ENCODE measurements at regions not wholly inside any gene's neighbourhood (a gene's known extent, or its start where the extent isn't known, plus 50 kb on each side); places are given as distances from the start of the nearest gene placed in this dataset.

GRCh38 chr11:82239498-82239897, 494.2 kb downstream of the FAM181B start:
- H3K9me3 ChIP-seq (ENCODE audit: control insufficient read depth, low read length) = no peaks in the 10 kb centered on the region
- no peak overlapping the region for H3K9ac ChIP-seq (ENCODE audit: extremely low read depth, low read length, poor library complexity, severe bottlenecking)
- Mint-ChIP-seq H3K9me3 (peaks cover 4% of the 10 kb centered on the region), H3K27me3 (ENCODE audit: insufficient read depth) (no peaks in the 10 kb centered on the region), H3K4me3 (no peak overlapping the region), H3K27ac (no peak overlapping the region), H3K4me1 (no peaks in the 10 kb centered on the region), H3K36me3 (ENCODE audit: low read depth) (no peaks in the 10 kb centered on the region)
- H3K4me3 ChIP-seq (ENCODE audit: low read length) = no peak overlapping the region
- DNase-seq = no peak
- H3K36me3 ChIP-seq (ENCODE audit: control insufficient read depth, insufficient read depth, low read length) = no peaks in the 10 kb centered on the region
- H3K4me1 ChIP-seq (ENCODE audit: control insufficient read depth, insufficient read depth, low read length) = no peaks in the 10 kb centered on the region
- H3K27ac ChIP-seq (ENCODE audit: low read depth, low read length) = no peak overlapping the region
- 93 to 96% methylated on average over 4 to 5 of the region's 5 CpGs for WGBS, 2 experiments (ENCODE audit: insufficient coverage in 1 of 2, insufficient read length in 1 of 2)
- no peak for TF ChIP-seq CTCF (conservative IDR thresholded peaks at IDR 0.05)
- H3K27me3 ChIP-seq (ENCODE audit: control insufficient read depth, insufficient read depth, low read length, poor library complexity, severe bottlenecking) = no peaks in the 10 kb centered on the region

- no peaks in the 10 kb centered on the region for H3K36me3 ChIP-seq (ENCODE audit: control insufficient read depth, insufficient read depth, low read length)
- H3K27ac Mint-ChIP-seq = no peak overlapping the region
- no peak overlapping the region for H3K27ac ChIP-seq (ENCODE audit: low read depth, low read length)
- WGBS, 2 experiments (ENCODE audit: insufficient coverage in 1 of 2, insufficient read length in 1 of 2) = 83 to 100% methylated on average over 1 of the region's 1 CpG
- H3K27me3 Mint-ChIP-seq (ENCODE audit: insufficient read depth) = peaks cover 5% of the 10 kb centered on the region
- no peak overlapping the region for H3K9ac ChIP-seq (ENCODE audit: extremely low read depth, low read length, poor library complexity, severe bottlenecking)
- H3K9me3 Mint-ChIP-seq = peaks cover 4% of the 10 kb centered on the region
- no peak for DNase-seq
- H3K9me3 ChIP-seq (ENCODE audit: control insufficient read depth, low read length) = no peaks in the 10 kb centered on the region
- H3K4me3 Mint-ChIP-seq = no peak overlapping the region
- H3K4me3 ChIP-seq (ENCODE audit: low read length) = no peak overlapping the region
- peaks cover 7% of the 10 kb centered on the region for H3K27me3 ChIP-seq (ENCODE audit: control insufficient read depth, insufficient read depth, low read length, poor library complexity, severe bottlenecking)
- no peaks in the 10 kb centered on the region for H3K36me3 Mint-ChIP-seq (ENCODE audit: low read depth)
- H3K4me1 Mint-ChIP-seq = no peaks in the 10 kb centered on the region
- no peaks in the 10 kb centered on the region for H3K4me1 ChIP-seq (ENCODE audit: control insufficient read depth, insufficient read depth, low read length)
- no peak for TF ChIP-seq CTCF (conservative IDR thresholded peaks at IDR 0.05)
These were observed 499.4 kb downstream of the FAM181B start for GRCh38 chr11:82234256-82234655.

- Mint-ChIP-seq H3K36me3 (ENCODE audit: low read depth) (no peaks in the 10 kb centered on the region), H3K27me3 (ENCODE audit: insufficient read depth) (peaks cover 5% of the 10 kb centered on the region), H3K4me1 (no peaks in the 10 kb centered on the region), H3K4me3 (no peak overlapping the region), H3K9me3 (peaks cover 2% of the 10 kb centered on the region), H3K27ac (no peak overlapping the region)
- Histone ChIP-seq H3K36me3 (ENCODE audit: control insufficient read depth, insufficient read depth, low read length) (no peaks in the 10 kb centered on the region), H3K27ac (ENCODE audit: low read depth, low read length) (no peak overlapping the region), H3K4me1 (ENCODE audit: control insufficient read depth, insufficient read depth, low read length) (no peaks in the 10 kb centered on the region), H3K9ac (ENCODE audit: extremely low read depth, low read length, poor library complexity, severe bottlenecking) (no peak overlapping the region), H3K4me3 (ENCODE audit: low read length) (no peak overlapping the region), H3K27me3 (ENCODE audit: control insufficient read depth, insufficient read depth, low read length, poor library complexity, severe bottlenecking) (peaks cover 7% of the 10 kb centered on the region), H3K9me3 (ENCODE audit: control insufficient read depth, low read length) (no peaks in the 10 kb centered on the region)
- DNase-seq = no peak
- TF ChIP-seq CTCF (conservative IDR thresholded peaks at IDR 0.05) = no peak
- WGBS, 2 experiments (ENCODE audit: insufficient coverage in 1 of 2, insufficient read length in 1 of 2) = 92% methylated on average over 1 of the region's 1 CpG; no CpG with 5 or more reads in 1 of the 2 experiments
These were observed 500.5 kb downstream of the FAM181B start for GRCh38 chr11:82233201-82233600.

Measured in endodermal cell (in vitro differentiated cells).